Activated CD8-positive, alpha-beta T cell treated with anti-CD3 and anti-CD28 coated beads for 36 hours (primary cell): ENCODE measurements at regions not wholly inside any gene's neighbourhood (a gene's known extent, or its start where the extent isn't known, plus 50 kb on each side); places are given as distances from the start of the nearest gene placed in this dataset.

Source experiments
- ATAC-seq: fragments of 200-7000 bp; cut with Tn5 transposase; one replicate; pipeline ENCODE4 v1.10.0; 2021; ENCODE audit warnings: mild to moderate bottlenecking, moderate library complexity
- CTCF ChIA-PET: fragments of 350-600 bp; sonication (Branson Sonifier 250); formaldehyde crosslinking; loops from one replicate; lab custom pipeline; 2021; ENCODE audit warnings: antibody characterized with exemption; lab: Charles Lee
- POLR2A ChIA-PET: fragments of 350-600 bp; sonication (Branson Sonifier 250); formaldehyde crosslinking; loops from one replicate; lab custom pipeline; 2021; ENCODE audit warnings: antibody characterized with exemption; lab: Charles Lee
- DNase-seq: peaks from one replicate; pipeline ENCODE4 v3.0.0-alpha.2; 2020
- H3K27ac Mint-ChIP-seq: one replicate; pipeline ENCODE4 v1.8.0; 2021; ENCODE audit warnings: mild to moderate bottlenecking, mixed read lengths
- H3K27me3 Mint-ChIP-seq: one replicate; pipeline ENCODE4 v1.8.0; 2021; ENCODE audit warnings: mixed read lengths
- H3K36me3 Mint-ChIP-seq: one replicate; pipeline ENCODE4 v1.8.0; 2021; ENCODE audit warnings: low read depth, mixed read lengths
- H3K4me1 Mint-ChIP-seq: one replicate; pipeline ENCODE4 v1.8.0; 2021; ENCODE audit warnings: low read depth, mixed read lengths
- H3K4me3 Mint-ChIP-seq: one replicate; pipeline ENCODE4 v1.8.0; 2021; ENCODE audit warnings: mild to moderate bottlenecking, moderate library complexity, mixed read lengths
- H3K9me3 Mint-ChIP-seq: one replicate; pipeline ENCODE4 v1.8.0; 2021; ENCODE audit warnings: mixed read lengths
- intact Hi-C: fragments of 100-400 bp; cut with micrococcal nuclease; formaldehyde crosslinking; loops from one replicate; pipeline ENCODE4 v1.10.0; 2022
- TF ChIP-seq, protein P1 (sequence below): fragments of 200-600 bp; IDR thresholded peaks from one replicate; pipeline ENCODE4 v1.8.0; 2022; ENCODE audit warnings: antibody characterized with exemption, mild to moderate bottlenecking

GRCh38 chr20:6209093-6209492 is 86.3 kb upstream of the FERMT1 start:
- ATAC-seq: no peak
- intact Hi-C loops: no loop called here
- H3K27me3 Mint-ChIP-seq: no peaks in the 10 kb centered on the region
- TF ChIP-seq, protein P1, sequence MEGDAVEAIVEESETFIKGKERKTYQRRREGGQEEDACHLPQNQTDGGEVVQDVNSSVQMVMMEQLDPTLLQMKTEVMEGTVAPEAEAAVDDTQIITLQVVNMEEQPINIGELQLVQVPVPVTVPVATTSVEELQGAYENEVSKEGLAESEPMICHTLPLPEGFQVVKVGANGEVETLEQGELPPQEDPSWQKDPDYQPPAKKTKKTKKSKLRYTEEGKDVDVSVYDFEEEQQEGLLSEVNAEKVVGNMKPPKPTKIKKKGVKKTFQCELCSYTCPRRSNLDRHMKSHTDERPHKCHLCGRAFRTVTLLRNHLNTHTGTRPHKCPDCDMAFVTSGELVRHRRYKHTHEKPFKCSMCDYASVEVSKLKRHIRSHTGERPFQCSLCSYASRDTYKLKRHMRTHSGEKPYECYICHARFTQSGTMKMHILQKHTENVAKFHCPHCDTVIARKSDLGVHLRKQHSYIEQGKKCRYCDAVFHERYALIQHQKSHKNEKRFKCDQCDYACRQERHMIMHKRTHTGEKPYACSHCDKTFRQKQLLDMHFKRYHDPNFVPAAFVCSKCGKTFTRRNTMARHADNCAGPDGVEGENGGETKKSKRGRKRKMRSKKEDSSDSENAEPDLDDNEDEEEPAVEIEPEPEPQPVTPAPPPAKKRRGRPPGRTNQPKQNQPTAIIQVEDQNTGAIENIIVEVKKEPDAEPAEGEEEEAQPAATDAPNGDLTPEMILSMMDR: no peak
- no peak overlapping the region for H3K27ac Mint-ChIP-seq
- no peaks in the 10 kb centered on the region for H3K9me3 Mint-ChIP-seq
- H3K36me3 Mint-ChIP-seq: no peaks in the 10 kb centered on the region
- ChIA-PET POLR2A (no interaction called here), CTCF (no interaction called here)
- no peak for DNase-seq
- no peak overlapping the region for H3K4me3 Mint-ChIP-seq
- H3K4me1 Mint-ChIP-seq: no peaks in the 10 kb centered on the region

- Mint-ChIP-seq H3K27me3 (peaks cover 4% of the 10 kb centered on the region), H3K27ac (no peak overlapping the region), H3K9me3 (no peaks in the 10 kb centered on the region), H3K4me1 (no peaks in the 10 kb centered on the region), H3K36me3 (no peaks in the 10 kb centered on the region), H3K4me3 (no peak overlapping the region)
- CTCF ChIA-PET: no interaction called here
- POLR2A ChIA-PET: no interaction called here
- ATAC-seq (no peak), DNase-seq (no peak)
- intact Hi-C loops: no loop called here
- TF ChIP-seq, protein P1: no peak
Observed at GRCh38 chr20:6200092-6200491, 77.3 kb upstream of the FERMT1 start.

DNA sequence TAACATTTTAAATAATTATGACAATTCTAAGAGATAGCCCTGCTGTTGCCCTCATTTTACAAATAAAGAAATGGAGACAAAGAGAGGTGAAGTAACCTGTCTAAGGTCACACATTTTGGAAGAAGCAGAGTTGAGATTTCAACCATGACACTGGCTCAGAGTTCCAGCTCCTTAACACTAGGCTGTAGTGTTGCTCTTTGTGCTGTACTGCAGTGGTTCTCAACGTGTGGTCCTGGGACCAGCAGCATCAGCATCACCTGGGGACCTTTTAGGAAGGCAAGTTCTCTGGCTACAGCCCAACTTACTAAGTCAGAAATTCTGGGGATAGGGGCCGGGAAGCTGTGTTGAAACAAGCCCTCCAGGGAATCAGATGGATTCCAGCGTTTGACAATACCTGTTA is 62.4 kb upstream of the FERMT1 start:
- Mint-ChIP-seq H3K27ac (no peak overlapping the region), H3K27me3 (no peaks in the 10 kb centered on the region), H3K4me3 (no peak overlapping the region), H3K4me1 (no peaks in the 10 kb centered on the region), H3K9me3 (no peaks in the 10 kb centered on the region), H3K36me3 (no peaks in the 10 kb centered on the region)
- intact Hi-C loops: no loop called here
- ATAC-seq (no peak), DNase-seq (no peak)
- TF ChIP-seq, protein P1: no peak
- CTCF ChIA-PET: no interaction called here
- POLR2A ChIA-PET: no interaction called here

GRCh38 chr20:6184086-6184485 is 61.3 kb upstream of the FERMT1 start:
- TF ChIP-seq, protein P1: no peak
- no peak for ATAC-seq
- Mint-ChIP-seq H3K36me3 (no peaks in the 10 kb centered on the region), H3K27ac (no peak overlapping the region), H3K9me3 (no peaks in the 10 kb centered on the region), H3K4me3 (no peak overlapping the region), H3K4me1 (no peaks in the 10 kb centered on the region), H3K27me3 (no peaks in the 10 kb centered on the region)
- DNase-seq: no peak
- POLR2A ChIA-PET: no interaction called here
- CTCF ChIA-PET: no interaction called here
- intact Hi-C loops: no loop called here

DNA sequence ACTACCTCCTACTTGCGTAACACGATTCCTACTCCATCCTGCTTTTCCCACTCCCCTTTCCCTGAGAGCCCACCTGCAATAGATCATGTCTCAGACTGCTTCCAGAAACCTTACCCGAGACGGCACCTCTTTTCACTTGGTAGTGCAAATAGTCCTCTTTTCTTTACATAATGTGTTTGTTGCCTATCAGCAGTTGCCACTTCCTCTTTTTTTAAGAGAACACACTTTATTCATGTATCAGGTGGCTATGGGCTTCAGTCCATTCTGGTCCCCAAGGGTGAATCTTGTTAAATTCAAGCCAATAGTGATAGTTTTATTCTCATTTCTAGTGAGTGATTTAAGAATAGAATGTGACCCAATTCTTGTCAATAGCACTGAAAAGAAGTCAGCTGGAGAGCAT is 57.7 kb upstream of the FERMT1 start:
- no peaks in the 10 kb centered on the region for H3K9me3 Mint-ChIP-seq
- CTCF ChIA-PET: no interaction called here

More for the DNA sequence above, 57.7 kb upstream of the FERMT1 start:
- POLR2A ChIA-PET: no interaction called here
- no peak for ATAC-seq
- TF ChIP-seq, protein P1: no peak
- Mint-ChIP-seq H3K4me3 (no peak overlapping the region), H3K27ac (no peak overlapping the region), H3K36me3 (no peaks in the 10 kb centered on the region), H3K4me1 (no peaks in the 10 kb centered on the region), H3K27me3 (peaks cover 2% of the 10 kb centered on the region)
- intact Hi-C loops: no loop called here
- DNase-seq: no peak
